HG02885 (cell line): ENCODE measurements at regions not wholly inside any gene's neighbourhood (a gene's known extent, or its start where the extent isn't known, plus 50 kb on each side); places are given as distances from the start of the nearest gene placed in this dataset.
A peak's percentile ranks its signal among the peaks of the same experiment; 100 is the strongest.
"Not testable (repeated sequence)": the region's sequence is repeated elsewhere in the genome, so short reads cannot be mapped to it uniquely, and the experiment has no call there.

Source experiments
- ATAC-seq: cut with Tn5 transposase; IDR thresholded peaks from one replicate; pipeline ENCODE4 v1.9.1; 2021; ENCODE audit warnings: mild to moderate bottlenecking; ENCODE audit not compliant: unreplicated experiment, poor library complexity

GRCh38 chr5:110865400-110866094, 126.7 kb downstream of the SLC25A46 start:
- ATAC-seq, result peak; percentile 76

- no peak for ATAC-seq
Observed at GRCh38 chr5:110869927-110870326, 131.1 kb downstream of the SLC25A46 start.

GRCh38 chr5:110872200-110872599, 133.4 kb downstream of the SLC25A46 start:
- ATAC-seq, result no peak

- no peak for ATAC-seq
Observed at GRCh38 chr5:110872963-110873362, 134.2 kb downstream of the SLC25A46 start.

- ATAC-seq, result no peak
Observed at GRCh38 chr5:110873773-110874437, 135.1 kb downstream of the SLC25A46 start.

- not testable (repeated sequence) for ATAC-seq
Observed at GRCh38 chr5:110875115-110875514, 136.3 kb downstream of the SLC25A46 start.

GRCh38 chr5:110878115-110878514, 139.3 kb downstream of the SLC25A46 start:
- no peak for ATAC-seq

GRCh38 chr5:110879675-110880074, 140.9 kb downstream of the SLC25A46 start:
- no peak for ATAC-seq

GRCh38 chr5:110880413-110880812, 141.6 kb downstream of the SLC25A46 start:
- peak; percentile 60 for ATAC-seq

GRCh38 chr5:110884005-110884404, 145.2 kb downstream of the SLC25A46 start:
- no peak for ATAC-seq

- not testable (repeated sequence) for ATAC-seq
Observed at GRCh38 chr5:110887170-110887569, 148.4 kb downstream of the SLC25A46 start.

- ATAC-seq, result not testable (repeated sequence)
Observed at GRCh38 chr5:110893854-110894483, 155.2 kb downstream of the SLC25A46 start.

- no peak for ATAC-seq
Observed at GRCh38 chr5:110894805-110895204, 156.0 kb downstream of the SLC25A46 start.

GRCh38 chr5:110896901-110897300, 158.1 kb downstream of the SLC25A46 start:
- ATAC-seq, result no peak

GRCh38 chr5:110899566-110900412, 161.0 kb downstream of the SLC25A46 start:
- peak; percentile 91 for ATAC-seq

- peak; percentile 30 for ATAC-seq
Observed at GRCh38 chr5:110900829-110901228, 162.0 kb downstream of the SLC25A46 start.

GRCh38 chr5:110903966-110904365, 165.2 kb downstream of the SLC25A46 start:
- no peak for ATAC-seq

- ATAC-seq, result no peak
Observed at GRCh38 chr5:110908848-110909247, 162.7 kb upstream of the TSLP start.

GRCh38 chr5:110909415-110909814, 162.1 kb upstream of the TSLP start:
- peak; percentile 72 for ATAC-seq

GRCh38 chr5:110909950-110910349, 161.6 kb upstream of the TSLP start:
- no peak for ATAC-seq
